Activated CD4-positive, alpha-beta T cell treated with anti-CD3 and anti-CD28 coated beads, Interleukin-2, Interleukin-4, amounts not matched to agents 100 ng/mL and 50 ng/mL, durations not matched to agents 16 hours and 8 hours (primary cell): ENCODE measurements at regions not wholly inside any gene's neighbourhood (a gene's known extent, or its start where the extent isn't known, plus 50 kb on each side); places are given as distances from the start of the nearest gene placed in this dataset.

ENCODE experiments used
- DNase-seq: peaks from one replicate; pipeline ENCODE4 v3.0.0-alpha.2; 2020; ENCODE audit warnings: low spot score

- DNase-seq = no peak
Observed at GRCh38 chr20:1712634-1713624, 55.4 kb upstream of the SIRPG start.

GRCh38 chr20:1711826-1712601 is 54.4 kb upstream of the SIRPG start:
- no peak for DNase-seq

DNA sequence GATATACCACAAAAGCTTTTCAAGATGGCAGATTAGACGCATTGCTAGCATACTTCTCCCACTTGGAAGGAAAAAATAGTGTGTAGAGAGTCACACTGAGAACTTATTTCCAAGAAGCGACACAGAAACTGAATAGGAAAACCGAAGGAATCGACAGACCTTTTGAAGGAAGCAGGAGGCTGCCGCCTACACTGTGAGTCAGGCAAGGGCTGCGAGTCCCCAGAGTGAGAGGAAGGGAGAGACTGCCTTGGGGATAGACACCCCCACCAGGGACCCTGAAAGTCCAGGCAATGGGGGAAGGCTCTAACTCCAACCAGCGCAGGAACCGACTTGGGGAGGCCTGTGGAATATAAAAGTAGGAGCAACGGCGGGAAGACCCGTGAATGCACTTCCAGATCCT is 53.7 kb upstream of the SIRPG start:
- DNase-seq = no peak

GRCh38 chr20:1710484-1710883 is 52.9 kb upstream of the SIRPG start:
- DNase-seq = no peak

DNA sequence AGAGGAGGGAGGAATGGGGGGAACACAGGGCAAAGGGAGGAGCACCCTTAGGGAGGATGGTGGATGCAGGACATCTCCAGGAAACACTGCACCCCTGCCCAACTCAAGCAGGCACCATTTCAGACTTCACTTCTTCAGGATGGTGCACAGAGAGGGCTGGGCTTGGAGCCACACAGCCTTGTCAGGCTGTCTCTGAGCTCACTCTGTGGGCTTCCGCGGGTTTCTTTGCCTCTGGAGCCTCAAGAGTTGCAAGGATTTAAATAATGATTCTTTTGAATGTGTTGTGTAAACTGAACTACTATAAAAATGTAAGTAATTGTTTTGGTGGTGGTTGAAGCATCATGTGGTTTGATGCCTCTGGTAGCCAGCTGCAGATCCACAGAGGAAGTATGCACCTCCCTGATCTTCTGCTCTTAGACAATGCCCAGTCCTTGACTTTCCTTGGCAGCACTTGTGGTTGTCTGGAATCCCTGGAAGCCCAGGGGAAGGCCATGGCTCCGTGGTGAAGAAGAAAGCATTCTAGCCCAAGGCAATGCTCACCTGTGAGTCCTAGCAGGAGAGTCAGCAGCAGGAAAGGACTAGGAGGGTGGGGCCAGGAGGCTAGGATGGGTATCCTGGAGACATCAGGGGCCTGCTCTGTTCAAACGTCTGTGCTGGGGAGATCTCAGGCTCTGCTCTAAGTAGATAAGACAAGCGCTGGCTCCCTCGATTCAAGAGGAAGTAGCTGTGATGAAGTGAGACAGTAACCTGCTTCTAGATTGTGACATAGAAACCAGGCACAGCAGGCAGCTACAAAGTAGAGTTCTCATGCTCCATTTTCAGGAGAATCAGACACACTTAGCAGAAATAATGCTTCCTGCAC is 50.2 kb upstream of the SIRPG start:
- no peak for DNase-seq
